ENCODE measurements at regions not wholly inside any gene's neighbourhood (a gene's known extent, or its start where the extent isn't known, plus 50 kb on each side); places are given as distances from the start of the nearest gene placed in this dataset.

DNA sequence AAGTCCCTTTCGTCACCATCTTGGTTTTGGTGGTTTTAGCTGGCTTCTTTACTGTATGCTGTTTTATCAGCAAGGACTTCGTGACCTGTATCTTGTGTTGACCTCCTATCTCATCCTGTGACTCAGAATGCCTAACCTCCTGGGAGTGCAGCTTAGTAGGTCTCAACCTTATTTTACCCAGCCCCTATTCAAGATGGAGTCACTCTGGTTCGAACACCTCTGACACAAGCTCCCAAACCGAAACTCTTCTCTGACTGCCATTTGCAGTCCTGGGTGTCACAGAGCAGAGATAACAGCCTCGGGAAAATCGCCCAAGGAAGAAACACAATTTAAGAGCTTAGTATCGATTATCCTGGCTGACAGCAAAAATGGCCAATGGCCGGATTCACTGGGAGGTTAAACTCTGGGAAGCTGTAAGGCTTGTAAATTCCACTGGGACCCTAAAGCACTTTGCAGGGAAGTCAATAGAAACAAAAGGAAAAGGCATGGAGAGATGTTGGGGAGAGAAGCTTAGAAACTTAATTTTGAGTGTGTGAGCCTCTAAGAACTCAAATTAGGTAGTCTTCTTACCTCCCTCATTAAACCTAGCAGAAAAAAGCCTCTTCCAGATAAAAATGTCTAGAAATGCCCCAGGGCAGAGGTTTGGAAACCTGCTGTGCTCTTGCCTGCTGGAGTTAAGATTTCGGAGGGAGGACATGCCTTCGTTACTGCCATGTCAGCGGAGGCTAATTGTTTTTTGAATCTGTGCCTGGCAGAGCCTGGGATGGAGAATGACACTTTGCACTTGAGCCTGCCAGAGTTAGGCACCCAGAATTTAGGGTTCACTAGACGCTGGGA is 56.5 kb upstream of the RPH3A start:
- TF ChIP-seq EZH2 (IDR thresholded peaks at IDR 0.05; ENCODE audit: insufficient read depth, poor library complexity, severe bottlenecking) = no peak
- TF ChIP-seq EZH2phosphoT487 (IDR thresholded peaks at IDR 0.05; ENCODE audit: insufficient read depth, low read depth) = no peak
